DND-41 (cell line): ENCODE measurements at regions not wholly inside any gene's neighbourhood (a gene's known extent, or its start where the extent isn't known, plus 50 kb on each side); places are given as distances from the start of the nearest gene placed in this dataset.

Experiments used
- CTCF ChIP-seq: IDR thresholded peaks from 2 replicates; pipeline ENCODE4 v1.5.1; 2012; ENCODE audit warnings: borderline replicate concordance, low read length, moderate library complexity, mild to moderate bottlenecking; ENCODE audit not compliant: poor library complexity, severe bottlenecking; ENCODE audit errors: extremely low read depth
- EZH2 ChIP-seq: IDR thresholded peaks from 3 replicates; pipeline ENCODE4 v1.6.1; 2012; ENCODE audit warnings: borderline replicate concordance, low read depth, mild to moderate bottlenecking, moderate library complexity, low read length, inconsistent platforms; ENCODE audit not compliant: severe bottlenecking

- TF ChIP-seq CTCF: no peak
- no peak for TF ChIP-seq EZH2
Observed at GRCh38 chr3:71942432-71943187, 157.7 kb upstream of the PROK2 start.
